Liver (tissue), 8 donors: ENCODE measurements at regions not wholly inside any gene's neighbourhood (a gene's known extent, or its start where the extent isn't known, plus 50 kb on each side); places are given as distances from the start of the nearest gene placed in this dataset.

Source experiments
- DNase-seq: peaks from one replicate; pipeline ENCODE4 v3.0.0-alpha.2; 2017; ENCODE audit warnings: low spot score
- H3K27ac ChIP-seq, 2 donors: one replicate each; pipeline ENCODE4 v1.7.0; 2013; ENCODE audit warnings: inconsistent platforms in 2 of 2, low read length in 2 of 2, control low read depth in 1 of 2, low read depth in 1 of 2, mild to moderate bottlenecking in 1 of 2
- H3K27me3 ChIP-seq, 4 donors: one replicate each; pipeline versions ENCODE4 v1.6.1 to v1.7.0; 2013; ENCODE audit warnings: low read length in 3 of 4, inconsistent platforms in 1 of 4, mild to moderate bottlenecking in 1 of 4, moderate library complexity in 1 of 4; ENCODE audit not compliant: control insufficient read depth in 4 of 4, insufficient read depth in 4 of 4
- H3K36me3 ChIP-seq, 4 donors: one replicate each; pipeline versions ENCODE4 v1.6.1 to v1.7.0; 2013; ENCODE audit warnings: low read length in 3 of 4, mild to moderate bottlenecking in 3 of 4, low read depth in 1 of 4, moderate library complexity in 1 of 4; ENCODE audit not compliant: control insufficient read depth in 4 of 4, insufficient read depth in 3 of 4
- H3K4me1 ChIP-seq, 4 donors: one replicate each; pipeline versions ENCODE4 v1.6.1 to v1.7.0; 2013; ENCODE audit warnings: low read length in 3 of 4, mild to moderate bottlenecking in 3 of 4, moderate library complexity in 1 of 4; ENCODE audit not compliant: control insufficient read depth in 4 of 4, insufficient read depth in 4 of 4
- H3K4me3 ChIP-seq, 3 donors: one replicate each; pipeline versions ENCODE4 v1.6.1 to v1.7.0; 2013; ENCODE audit warnings: low read length in 3 of 3, control low read depth in 1 of 3, low read depth in 1 of 3, mild to moderate bottlenecking in 1 of 3
- H3K9ac ChIP-seq, 2 donors: one replicate each; pipeline ENCODE4 v1.7.0; 2013; ENCODE audit warnings: low read length in 2 of 2, mild to moderate bottlenecking in 2 of 2, moderate library complexity in 2 of 2, control low read depth in 1 of 2, low read depth in 1 of 2
- H3K9me3 ChIP-seq, 4 donors: one replicate each; pipeline versions ENCODE4 v1.6.1 to v1.7.0; 2013; ENCODE audit warnings: low read length in 3 of 4; ENCODE audit not compliant: control insufficient read depth in 4 of 4
- FOXA1 ChIP-seq: IDR thresholded peaks from 2 replicates; pipeline ENCODE4 v1.6.1; 2016; ENCODE audit warnings: antibody characterized with exemption
- HNF4A ChIP-seq, 2 donors: conservative IDR thresholded peaks; 2 replicates each; pipeline ENCODE4 v1.6.1; 2016; ENCODE audit warnings: antibody characterized with exemption in 2 of 2, mild to moderate bottlenecking in 2 of 2
- HNF4G ChIP-seq: IDR thresholded peaks from 2 replicates; pipeline ENCODE4 v1.6.1; 2016; ENCODE audit warnings: antibody characterized with exemption
- NR2F2 ChIP-seq: IDR thresholded peaks from 2 replicates; pipeline ENCODE4 v1.6.1; 2016; ENCODE audit warnings: antibody characterized with exemption
- RAD21 ChIP-seq, 2 donors: IDR thresholded peaks; 2 replicates each; pipeline ENCODE4 v1.6.1; 2016; ENCODE audit warnings: antibody characterized with exemption in 2 of 2, mild to moderate bottlenecking in 2 of 2
- RXRA ChIP-seq, 2 donors: IDR thresholded peaks; 2 replicates each; pipeline ENCODE4 v1.6.1; 2017 to 2018; ENCODE audit warnings: antibody characterized with exemption in 2 of 2, mild to moderate bottlenecking in 1 of 2
- SP1 ChIP-seq: IDR thresholded peaks from 2 replicates; pipeline ENCODE4 v1.6.1; 2018; ENCODE audit warnings: antibody characterized with exemption, mild to moderate bottlenecking
- TAF1 ChIP-seq: conservative IDR thresholded peaks from 2 replicates; pipeline ENCODE4 v1.6.1; 2016; ENCODE audit warnings: antibody characterized with exemption, mild to moderate bottlenecking
- WGBS: extraction: QIAGEN DNeasy Blood & Tissue Kit; methylation state at CpG from one replicate; pipeline ENCODE4 v1.1.7; 2013; 5-methylcytosine and 5-hydroxymethylcytosine counted together
- TF ChIP-seq, protein P1 (sequence below): IDR thresholded peaks from 2 replicates; pipeline ENCODE4 v1.6.1; 2016; ENCODE audit warnings: antibody characterized with exemption, mild to moderate bottlenecking
- TF ChIP-seq, protein P2 (sequence below): IDR thresholded peaks from 2 replicates; pipeline ENCODE4 v1.6.1; 2016; ENCODE audit warnings: antibody characterized with exemption
- TF ChIP-seq, protein P3 (sequence below): IDR thresholded peaks from 2 replicates; pipeline ENCODE4 v1.6.1; 2016; ENCODE audit warnings: antibody characterized with exemption
- TF ChIP-seq, protein P4 (sequence below): fragments of 150-350 bp; IDR thresholded peaks from 2 replicates; pipeline ENCODE4 v1.5.1; 2017; ENCODE audit warnings: improper control_type of control experiment, low read depth, low read length; ENCODE audit not compliant: missing input control
- TF ChIP-seq, protein P5 (sequence below): IDR thresholded peaks from 2 replicates; pipeline ENCODE4 v1.6.1; 2016; ENCODE audit warnings: antibody characterized with exemption
- donor health status: healthy.
- donor health status: healthy.
- donor health status: healthy.
- donor health status: healthy.
- donor health status: healthy.

DNA sequence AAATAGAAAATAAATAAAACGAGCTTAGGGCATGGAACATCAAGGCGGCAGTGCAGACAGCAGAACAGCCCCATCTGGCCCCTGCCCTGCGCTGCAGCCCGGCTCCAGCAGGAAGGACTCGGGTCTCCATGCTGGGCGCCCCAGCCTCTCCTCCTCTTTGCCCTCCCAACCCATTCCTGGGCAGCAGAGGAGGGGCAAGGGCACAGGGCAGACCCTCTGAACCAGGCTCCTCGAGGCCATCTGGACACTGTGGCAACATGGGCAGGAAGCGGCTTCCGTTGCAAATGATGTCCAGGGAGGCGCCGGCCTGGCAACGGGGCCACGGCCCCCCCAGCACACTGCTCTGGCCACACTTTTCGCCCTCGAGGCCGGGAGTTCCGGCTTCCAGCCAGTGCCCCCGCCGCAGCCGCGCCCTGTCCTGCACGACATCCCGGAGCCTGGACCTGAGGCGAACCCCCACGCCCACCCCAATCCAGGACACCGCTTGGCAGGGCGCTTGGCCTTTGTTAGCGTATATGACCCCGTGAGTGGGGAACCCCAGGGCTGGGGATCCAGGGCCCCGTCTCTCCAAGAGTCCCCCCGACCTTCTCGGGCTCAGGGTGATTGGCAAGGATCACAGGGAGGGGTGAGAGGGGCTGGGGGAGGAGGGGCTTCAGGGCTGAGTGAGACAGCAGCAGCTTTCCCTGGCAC, 192.1 kb downstream of the IGLL1 start (continued):
- TF ChIP-seq, protein P1, sequence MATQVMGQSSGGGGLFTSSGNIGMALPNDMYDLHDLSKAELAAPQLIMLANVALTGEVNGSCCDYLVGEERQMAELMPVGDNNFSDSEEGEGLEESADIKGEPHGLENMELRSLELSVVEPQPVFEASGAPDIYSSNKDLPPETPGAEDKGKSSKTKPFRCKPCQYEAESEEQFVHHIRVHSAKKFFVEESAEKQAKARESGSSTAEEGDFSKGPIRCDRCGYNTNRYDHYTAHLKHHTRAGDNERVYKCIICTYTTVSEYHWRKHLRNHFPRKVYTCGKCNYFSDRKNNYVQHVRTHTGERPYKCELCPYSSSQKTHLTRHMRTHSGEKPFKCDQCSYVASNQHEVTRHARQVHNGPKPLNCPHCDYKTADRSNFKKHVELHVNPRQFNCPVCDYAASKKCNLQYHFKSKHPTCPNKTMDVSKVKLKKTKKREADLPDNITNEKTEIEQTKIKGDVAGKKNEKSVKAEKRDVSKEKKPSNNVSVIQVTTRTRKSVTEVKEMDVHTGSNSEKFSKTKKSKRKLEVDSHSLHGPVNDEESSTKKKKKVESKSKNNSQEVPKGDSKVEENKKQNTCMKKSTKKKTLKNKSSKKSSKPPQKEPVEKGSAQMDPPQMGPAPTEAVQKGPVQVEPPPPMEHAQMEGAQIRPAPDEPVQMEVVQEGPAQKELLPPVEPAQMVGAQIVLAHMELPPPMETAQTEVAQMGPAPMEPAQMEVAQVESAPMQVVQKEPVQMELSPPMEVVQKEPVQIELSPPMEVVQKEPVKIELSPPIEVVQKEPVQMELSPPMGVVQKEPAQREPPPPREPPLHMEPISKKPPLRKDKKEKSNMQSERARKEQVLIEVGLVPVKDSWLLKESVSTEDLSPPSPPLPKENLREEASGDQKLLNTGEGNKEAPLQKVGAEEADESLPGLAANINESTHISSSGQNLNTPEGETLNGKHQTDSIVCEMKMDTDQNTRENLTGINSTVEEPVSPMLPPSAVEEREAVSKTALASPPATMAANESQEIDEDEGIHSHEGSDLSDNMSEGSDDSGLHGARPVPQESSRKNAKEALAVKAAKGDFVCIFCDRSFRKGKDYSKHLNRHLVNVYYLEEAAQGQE: no peak

DNA sequence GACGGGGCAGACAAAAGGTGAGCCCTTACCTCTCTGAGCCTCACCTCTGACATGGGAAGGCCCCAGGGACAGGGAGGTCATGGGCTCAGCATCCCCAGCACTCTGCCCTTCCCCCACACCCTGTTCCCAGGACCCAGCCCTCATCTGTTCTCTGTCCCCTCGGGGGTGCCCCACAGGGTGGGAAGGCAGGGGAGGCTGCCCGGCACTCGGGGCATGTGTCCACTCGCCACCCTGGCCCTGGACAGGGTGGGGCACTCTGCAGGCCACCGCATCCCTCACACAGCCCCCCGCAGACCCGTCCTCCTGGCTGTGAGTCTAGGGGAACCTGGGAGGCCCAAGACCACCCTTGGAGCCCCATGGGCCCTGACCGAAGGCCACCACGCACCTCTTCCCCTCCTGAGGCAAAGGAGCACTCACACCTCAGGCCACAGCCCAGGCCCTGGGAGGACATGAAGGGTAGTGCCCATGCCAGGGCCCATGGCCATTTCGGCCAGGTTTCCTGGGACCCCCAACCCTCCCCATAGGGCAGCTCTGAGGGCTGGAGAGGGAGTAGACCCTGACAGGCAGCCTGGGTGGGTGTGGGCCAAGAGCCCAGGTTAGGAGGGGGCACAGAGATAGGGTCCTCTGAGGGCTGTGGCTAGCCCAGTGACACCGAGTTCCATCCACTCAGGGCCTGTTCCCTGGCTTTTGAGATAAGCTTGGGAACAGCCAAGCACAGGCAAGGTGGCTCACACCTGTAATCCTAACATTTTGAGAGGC, 193.1 kb downstream of the IGLL1 start:
- no peak overlapping the region for H3K9ac ChIP-seq
- H3K4me1 ChIP-seq: peaks cover 0 to 3% (median 0%) of the 10 kb centered on the region in 4 donors
- WGBS: 94% methylated on average over 12 of the region's 12 CpGs
- H3K36me3 ChIP-seq: no peaks in the 10 kb centered on the region
- no peaks in the 10 kb centered on the region for H3K9me3 ChIP-seq
- H3K4me3 ChIP-seq: no peak overlapping the region
- H3K27ac ChIP-seq: no peak overlapping the region
- no peaks in the 10 kb centered on the region for H3K27me3 ChIP-seq
- no peak for DNase-seq
- no peak for TF ChIP-seq TAF1
- no peak for TF ChIP-seq RXRA (IDR thresholded peaks at IDR 0.05)
- no peak for TF ChIP-seq FOXA1

DNA sequence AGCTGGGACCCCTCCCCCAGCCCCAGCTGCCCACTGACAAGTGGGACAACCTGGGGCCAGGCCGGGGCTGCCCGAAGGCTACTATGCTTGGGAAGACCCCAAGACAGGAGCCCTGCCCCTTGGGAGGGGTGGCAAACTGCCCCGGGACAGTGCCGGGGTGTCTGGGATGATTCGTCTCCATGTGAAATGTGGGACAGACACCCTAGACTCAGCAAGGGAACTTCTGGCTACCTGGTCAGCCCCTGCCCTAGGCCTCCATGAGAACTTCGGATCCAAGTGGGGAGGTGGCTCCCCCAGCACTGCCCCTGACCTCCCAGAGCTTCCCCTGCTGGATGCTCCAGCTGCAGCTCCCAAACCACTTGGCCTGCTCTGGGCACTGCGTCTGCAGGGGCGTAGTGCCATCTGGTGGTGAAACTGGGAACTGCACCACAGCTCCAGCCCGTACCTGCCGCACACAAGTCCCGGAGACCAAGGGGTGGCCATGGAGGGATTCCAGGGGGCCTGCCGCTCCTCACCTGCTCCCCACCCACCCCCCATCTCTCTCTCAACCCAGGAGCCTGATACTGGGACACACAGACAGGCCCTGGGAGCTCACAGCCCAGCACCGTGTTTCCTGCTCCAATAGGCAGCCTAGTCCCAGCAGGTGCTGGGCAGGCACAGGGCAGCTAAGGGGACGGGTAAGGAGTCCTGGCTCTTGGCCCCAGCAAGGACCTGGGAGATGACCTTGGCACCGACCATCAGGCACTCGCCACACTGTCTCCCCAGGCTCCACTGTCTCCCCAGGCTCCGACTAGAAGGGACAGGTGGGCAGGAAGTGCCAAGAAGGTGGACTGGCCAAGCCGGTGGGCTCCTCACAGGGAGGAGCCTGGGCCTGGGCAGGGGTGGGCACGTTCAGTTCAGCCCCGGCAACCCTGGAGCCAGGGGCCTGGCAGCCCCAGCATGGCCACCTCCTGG, 194.1 kb downstream of the IGLL1 start:
- WGBS: 32% methylated on average over 20 of the region's 20 CpGs

More for the DNA sequence above, 194.1 kb downstream of the IGLL1 start:
- H3K4me1 ChIP-seq: peaks cover 0 to 3% (median 0%) of the 10 kb centered on the region in 4 donors
- TF ChIP-seq NR2F2 (no peak), HNF4G (no peak), SP1 (no peak), TAF1 (no peak), RAD21 (IDR thresholded peaks at IDR 0.05) (peak; percentile 97 to 99), HNF4A (conservative IDR thresholded peaks at IDR 0.05) (no peak)
- TF ChIP-seq, protein P2, sequence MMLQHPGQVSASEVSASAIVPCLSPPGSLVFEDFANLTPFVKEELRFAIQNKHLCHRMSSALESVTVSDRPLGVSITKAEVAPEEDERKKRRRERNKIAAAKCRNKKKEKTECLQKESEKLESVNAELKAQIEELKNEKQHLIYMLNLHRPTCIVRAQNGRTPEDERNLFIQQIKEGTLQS: no peak
- TF ChIP-seq, protein P3, sequence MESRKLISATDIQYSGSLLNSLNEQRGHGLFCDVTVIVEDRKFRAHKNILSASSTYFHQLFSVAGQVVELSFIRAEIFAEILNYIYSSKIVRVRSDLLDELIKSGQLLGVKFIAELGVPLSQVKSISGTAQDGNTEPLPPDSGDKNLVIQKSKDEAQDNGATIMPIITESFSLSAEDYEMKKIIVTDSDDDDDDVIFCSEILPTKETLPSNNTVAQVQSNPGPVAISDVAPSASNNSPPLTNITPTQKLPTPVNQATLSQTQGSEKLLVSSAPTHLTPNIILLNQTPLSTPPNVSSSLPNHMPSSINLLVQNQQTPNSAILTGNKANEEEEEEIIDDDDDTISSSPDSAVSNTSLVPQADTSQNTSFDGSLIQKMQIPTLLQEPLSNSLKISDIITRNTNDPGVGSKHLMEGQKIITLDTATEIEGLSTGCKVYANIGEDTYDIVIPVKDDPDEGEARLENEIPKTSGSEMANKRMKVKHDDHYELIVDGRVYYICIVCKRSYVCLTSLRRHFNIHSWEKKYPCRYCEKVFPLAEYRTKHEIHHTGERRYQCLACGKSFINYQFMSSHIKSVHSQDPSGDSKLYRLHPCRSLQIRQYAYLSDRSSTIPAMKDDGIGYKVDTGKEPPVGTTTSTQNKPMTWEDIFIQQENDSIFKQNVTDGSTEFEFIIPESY: no peak
- TF ChIP-seq, protein P4, sequence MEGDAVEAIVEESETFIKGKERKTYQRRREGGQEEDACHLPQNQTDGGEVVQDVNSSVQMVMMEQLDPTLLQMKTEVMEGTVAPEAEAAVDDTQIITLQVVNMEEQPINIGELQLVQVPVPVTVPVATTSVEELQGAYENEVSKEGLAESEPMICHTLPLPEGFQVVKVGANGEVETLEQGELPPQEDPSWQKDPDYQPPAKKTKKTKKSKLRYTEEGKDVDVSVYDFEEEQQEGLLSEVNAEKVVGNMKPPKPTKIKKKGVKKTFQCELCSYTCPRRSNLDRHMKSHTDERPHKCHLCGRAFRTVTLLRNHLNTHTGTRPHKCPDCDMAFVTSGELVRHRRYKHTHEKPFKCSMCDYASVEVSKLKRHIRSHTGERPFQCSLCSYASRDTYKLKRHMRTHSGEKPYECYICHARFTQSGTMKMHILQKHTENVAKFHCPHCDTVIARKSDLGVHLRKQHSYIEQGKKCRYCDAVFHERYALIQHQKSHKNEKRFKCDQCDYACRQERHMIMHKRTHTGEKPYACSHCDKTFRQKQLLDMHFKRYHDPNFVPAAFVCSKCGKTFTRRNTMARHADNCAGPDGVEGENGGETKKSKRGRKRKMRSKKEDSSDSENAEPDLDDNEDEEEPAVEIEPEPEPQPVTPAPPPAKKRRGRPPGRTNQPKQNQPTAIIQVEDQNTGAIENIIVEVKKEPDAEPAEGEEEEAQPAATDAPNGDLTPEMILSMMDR: peak; percentile 99
- TF ChIP-seq, protein P1: no peak
- TF ChIP-seq, protein P5, sequence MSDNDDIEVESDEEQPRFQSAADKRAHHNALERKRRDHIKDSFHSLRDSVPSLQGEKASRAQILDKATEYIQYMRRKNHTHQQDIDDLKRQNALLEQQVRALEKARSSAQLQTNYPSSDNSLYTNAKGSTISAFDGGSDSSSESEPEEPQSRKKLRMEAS: no peak
- H3K27me3 ChIP-seq: no peaks in the 10 kb centered on the region
- DNase-seq: peak; percentile 87
- no peak overlapping the region for H3K4me3 ChIP-seq
- no peaks in the 10 kb centered on the region for H3K9me3 ChIP-seq
- no peak overlapping the region for H3K9ac ChIP-seq
- no peaks in the 10 kb centered on the region for H3K36me3 ChIP-seq
- no peak overlapping the region for H3K27ac ChIP-seq
